Right lobe of liver (tissue), 6 donors: ENCODE measurements at regions not wholly inside any gene's neighbourhood (a gene's known extent, or its start where the extent isn't known, plus 50 kb on each side); places are given as distances from the start of the nearest gene placed in this dataset.

ENCODE experiments used
- ATAC-seq, 4 donors: fragments of 200-7000 bp; cut with Tn5 transposase; one replicate each; pipeline ENCODE4 v1.9.1; 2020; ENCODE audit warnings: mild to moderate bottlenecking in 4 of 4, moderate library complexity in 4 of 4
- DNase-seq, 3 donors: peaks; one replicate each; pipeline ENCODE4 v3.0.0-alpha.2; 2020
- H3K27ac ChIP-seq, 3 donors: fragments of 200-600 bp; one replicate each; pipeline ENCODE4 v1.8.0; 2022
- H3K27me3 ChIP-seq, 2 donors: fragments of 200-600 bp; one replicate each; pipeline ENCODE4 v1.8.0; 2022
- H3K36me3 ChIP-seq, 4 donors: fragments of 200-600 bp; sonication (generic) in 1 of 4; one replicate each; pipeline versions ENCODE4 v1.5.1 to v1.8.0; 2017 to 2022; ENCODE audit warnings: control low read depth in 1 of 4
- H3K4me1 ChIP-seq, 4 donors: fragments of 200-600 bp; sonication (generic) in 1 of 4; one replicate each; pipeline versions ENCODE4 v1.5.1 to v1.8.0; 2017 to 2022; ENCODE audit warnings: control low read depth in 1 of 4
- H3K4me3 ChIP-seq, 3 donors: fragments of 200-600 bp; one replicate each; pipeline ENCODE4 v1.8.0; 2022
- H3K9me3 ChIP-seq, 4 donors: fragments of 200-600 bp; sonication (generic) in 1 of 4; one replicate each; pipeline versions ENCODE4 v1.5.1 to v1.8.0; 2017 to 2022; ENCODE audit warnings: control low read depth in 1 of 4
- POLR2A ChIP-seq: fragments of 450-650 bp; IDR thresholded peaks from one replicate; pipeline ENCODE4 v1.6.1; 2017; ENCODE audit warnings: antibody characterized with exemption, mild to moderate bottlenecking
- WGBS: methylation state at CpG from one replicate; pipeline ENCODE4 v1.1.6; 2018; ENCODE audit warnings: low coverage, low lambda C conversion rate; ENCODE audit not compliant: insufficient coverage; ENCODE audit errors: missing lambda C conversion rate; 5-methylcytosine and 5-hydroxymethylcytosine counted together
- intact Hi-C, 2 donors: fragments of 100-400 bp; cut with DNase I; formaldehyde crosslinking; loops; one replicate each; pipeline versions ENCODE4 v1.11.2 to v1.14.1; 2022
- TF ChIP-seq, protein P1 (sequence below), 4 donors: fragments of 200-600 bp in 3 of 4; fragments of 450-650 bp in 1 of 4; IDR thresholded peaks; one replicate each; pipeline versions ENCODE4 v1.5.1 to v1.8.0; 2016 to 2022; ENCODE audit warnings: antibody characterized with exemption in 4 of 4, mild to moderate bottlenecking in 2 of 4
- donor health status: DM: no; HTN: yes; CAD: no.
- donor health status: DM: no; HTN: no; CAD: no.
- donor health status: DM: no; HTN: no; CAD: no.
- donor health status: DM: no; HTN: yes; CAD: no.
- donor health status: DM: no; HTN: yes; CAD: no.

DNA sequence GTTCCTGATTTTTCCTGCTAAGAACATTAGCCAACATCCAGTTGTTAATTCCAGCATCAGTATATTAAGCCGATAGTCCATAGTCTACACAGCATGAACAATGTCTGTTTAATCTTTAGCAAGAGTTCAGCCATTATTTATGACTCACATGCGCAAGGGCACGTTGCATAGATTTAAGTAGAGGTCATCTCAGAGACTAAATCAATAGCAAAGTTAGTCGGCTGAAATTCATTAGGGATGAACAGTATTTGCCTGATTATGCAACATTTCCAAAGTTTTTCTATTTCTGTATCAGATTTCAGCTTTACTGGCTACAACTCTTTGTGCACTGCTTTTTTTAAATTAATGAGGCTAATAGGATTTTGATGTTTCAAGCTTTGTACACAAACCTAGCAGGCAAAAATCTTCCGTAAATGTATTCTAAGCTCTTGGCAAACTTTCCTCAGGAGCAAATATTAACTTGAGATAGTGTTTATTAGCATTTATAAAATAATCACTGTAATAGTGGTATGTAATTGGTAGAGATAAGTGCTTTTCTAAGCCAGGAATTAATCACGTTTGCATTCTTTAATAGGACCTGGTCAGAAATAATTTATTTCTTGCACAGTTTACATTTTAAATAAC, 578.7 kb upstream of the ID2 start:
- DNase-seq, result no peak
- peaks cover 3 to 25% (median 15%) of the 10 kb centered on the region in 4 donors for H3K4me1 ChIP-seq
- no peaks in the 10 kb centered on the region for H3K27me3 ChIP-seq
- peak overlapping the region in 2 of 3 donors; percentile 29 to 46 for H3K27ac ChIP-seq
- no peaks in the 10 kb centered on the region for H3K9me3 ChIP-seq
- TF ChIP-seq, protein P1, sequence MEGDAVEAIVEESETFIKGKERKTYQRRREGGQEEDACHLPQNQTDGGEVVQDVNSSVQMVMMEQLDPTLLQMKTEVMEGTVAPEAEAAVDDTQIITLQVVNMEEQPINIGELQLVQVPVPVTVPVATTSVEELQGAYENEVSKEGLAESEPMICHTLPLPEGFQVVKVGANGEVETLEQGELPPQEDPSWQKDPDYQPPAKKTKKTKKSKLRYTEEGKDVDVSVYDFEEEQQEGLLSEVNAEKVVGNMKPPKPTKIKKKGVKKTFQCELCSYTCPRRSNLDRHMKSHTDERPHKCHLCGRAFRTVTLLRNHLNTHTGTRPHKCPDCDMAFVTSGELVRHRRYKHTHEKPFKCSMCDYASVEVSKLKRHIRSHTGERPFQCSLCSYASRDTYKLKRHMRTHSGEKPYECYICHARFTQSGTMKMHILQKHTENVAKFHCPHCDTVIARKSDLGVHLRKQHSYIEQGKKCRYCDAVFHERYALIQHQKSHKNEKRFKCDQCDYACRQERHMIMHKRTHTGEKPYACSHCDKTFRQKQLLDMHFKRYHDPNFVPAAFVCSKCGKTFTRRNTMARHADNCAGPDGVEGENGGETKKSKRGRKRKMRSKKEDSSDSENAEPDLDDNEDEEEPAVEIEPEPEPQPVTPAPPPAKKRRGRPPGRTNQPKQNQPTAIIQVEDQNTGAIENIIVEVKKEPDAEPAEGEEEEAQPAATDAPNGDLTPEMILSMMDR (IDR thresholded peaks at IDR 0.05), result no peak
- no peak for TF ChIP-seq POLR2A
- 30% methylated on average over 6 of the region's 6 CpGs for WGBS
- no peak overlapping the region for H3K4me3 ChIP-seq
- peak; percentile 63 to 92 (median 72) for ATAC-seq
- intact Hi-C loops, result no loop called here
- H3K36me3 ChIP-seq, result no peaks in the 10 kb centered on the region

DNA sequence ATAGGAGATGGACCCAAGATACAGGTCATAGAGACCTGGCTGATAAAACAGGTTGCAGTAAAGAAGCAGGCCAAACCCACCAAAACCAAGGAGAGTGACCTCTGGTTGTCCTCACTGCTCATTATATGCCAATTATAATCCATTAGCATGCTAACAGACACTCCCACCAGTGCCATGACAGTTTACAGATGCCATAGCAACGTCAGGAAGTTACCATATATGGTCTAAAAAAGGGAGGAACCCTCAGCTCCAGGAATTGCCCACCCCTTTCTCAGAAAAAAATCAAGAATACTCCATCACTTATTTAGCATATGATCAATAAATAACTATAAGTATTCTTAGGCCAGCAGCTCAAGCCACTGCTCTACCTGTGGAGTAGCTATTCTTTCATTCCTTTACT, 574.7 kb upstream of the ID2 start:
- Histone ChIP-seq H3K27ac (no peak overlapping the region), H3K9me3 (no peaks in the 10 kb centered on the region), H3K4me1 (peaks cover 2 to 18% (median 12%) of the 10 kb centered on the region in 4 donors), H3K36me3 (no peaks in the 10 kb centered on the region), H3K4me3 (no peak overlapping the region), H3K27me3 (no peaks in the 10 kb centered on the region)
- ATAC-seq, result no peak
- TF ChIP-seq POLR2A, result no peak
- TF ChIP-seq, protein P1 (IDR thresholded peaks at IDR 0.05), result no peak
- intact Hi-C loops, result no loop called here
- no peak for DNase-seq
- 70% methylated on average over 1 of the region's 1 CpG for WGBS

DNA sequence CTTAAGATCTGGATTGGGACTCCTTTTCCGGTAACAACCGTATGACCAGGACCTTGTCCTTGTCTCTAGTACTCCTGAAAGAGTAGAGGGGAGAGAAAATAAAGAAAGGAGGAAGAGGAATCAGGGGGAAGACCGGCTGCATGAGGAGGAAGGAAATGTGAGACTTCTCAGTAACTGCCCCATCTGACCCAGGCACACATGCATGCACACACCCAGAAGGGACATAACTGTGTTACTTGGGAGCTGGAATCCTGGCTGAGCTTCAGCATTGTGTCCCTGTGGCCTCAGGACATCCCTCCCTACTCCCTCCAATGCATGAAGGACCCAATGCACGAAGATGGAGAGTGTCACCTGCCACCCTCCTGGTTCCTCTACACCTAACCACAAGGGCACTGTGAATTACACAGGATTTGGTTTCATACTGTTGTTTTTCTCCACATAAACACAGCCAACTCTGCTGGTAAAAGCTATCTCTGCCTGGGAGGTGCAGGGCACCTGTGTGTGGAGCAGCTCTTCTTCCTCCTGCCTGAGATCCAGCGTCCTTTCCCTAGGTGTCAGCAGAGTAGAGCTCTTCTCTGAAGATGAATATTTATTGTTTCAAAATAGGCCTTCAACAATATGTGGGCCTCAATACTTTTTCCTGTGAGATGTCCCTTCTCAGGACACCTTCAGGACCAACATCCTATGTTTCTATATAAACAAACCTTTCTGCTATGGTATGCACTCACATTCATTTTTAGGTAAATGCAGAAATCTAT, 574.1 kb upstream of the ID2 start:
- H3K36me3 ChIP-seq, result no peaks in the 10 kb centered on the region
- H3K4me1 ChIP-seq, result peaks cover 0 to 13% (median 6%) of the 10 kb centered on the region in 4 donors
- H3K9me3 ChIP-seq, result no peaks in the 10 kb centered on the region
- H3K27ac ChIP-seq, result no peak overlapping the region
- DNase-seq (no peak), ATAC-seq (peak in 3 of 4 donors; percentile 35 to 53 (median 38))
- TF ChIP-seq, protein P1 (IDR thresholded peaks at IDR 0.05), result no peak
- no peak for TF ChIP-seq POLR2A
- WGBS, result 71% methylated on average over 2 of the region's 5 CpGs
- no peaks in the 10 kb centered on the region for H3K27me3 ChIP-seq
- intact Hi-C loops, result no loop called here
- H3K4me3 ChIP-seq, result no peak overlapping the region

DNA sequence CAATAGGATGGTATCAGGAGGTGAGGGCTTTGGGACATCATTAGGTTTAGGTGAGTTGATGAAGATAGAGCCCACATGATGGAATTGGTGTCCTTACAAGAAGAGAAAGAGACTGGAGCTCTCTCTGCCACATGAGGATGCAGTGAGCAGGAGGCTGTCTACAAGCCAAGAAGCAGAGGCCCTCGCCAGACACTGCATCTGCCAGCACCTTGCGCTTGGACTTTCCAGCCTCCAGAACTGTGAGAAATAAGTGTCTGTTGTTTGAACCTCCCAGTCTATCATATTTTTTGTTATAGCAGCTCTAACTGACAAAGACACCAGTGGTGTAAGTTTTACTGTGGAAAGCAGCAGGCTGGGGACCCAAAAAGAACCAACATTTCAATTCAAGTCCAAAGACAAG, 571.1 kb upstream of the ID2 start:
- whole genome bisulfite sequencing, result 90% methylated on average over 2 of the region's 2 CpGs
- ATAC-seq, result no peak
- TF ChIP-seq POLR2A, result no peak
- TF ChIP-seq, protein P1 (IDR thresholded peaks at IDR 0.05), result no peak
- no peaks in the 10 kb centered on the region for H3K9me3 ChIP-seq
- DNase-seq, result no peak
- H3K27me3 ChIP-seq, result no peaks in the 10 kb centered on the region
- no peaks in the 10 kb centered on the region for H3K4me1 ChIP-seq
- no peaks in the 10 kb centered on the region for H3K36me3 ChIP-seq
- intact Hi-C loops, result no loop called here
- no peak overlapping the region for H3K4me3 ChIP-seq
- no peak overlapping the region for H3K27ac ChIP-seq
